ENCODE measurements at regions not wholly inside any gene's neighbourhood (a gene's known extent, or its start where the extent isn't known, plus 50 kb on each side); places are given as distances from the start of the nearest gene placed in this dataset.

GRCh38 chr13:90721937-90722336 is 625.5 kb upstream of the MIR17HG start:
- ChIA-PET POLR2A (ENCODE audit: low non-redundant PET) (no interaction called here), CTCF (no interaction called here)
- DNase-seq (ENCODE audit: low spot score), result no peak
- intact Hi-C loops (cut with micrococcal nuclease; ENCODE audit: unreplicated experiment), result no loop called here
- Histone ChIP-seq H3K36me3 (ENCODE audit: insufficient read depth, low read length, poor library complexity, severe bottlenecking) (no peaks in the 10 kb centered on the region), H3K9me3 (ENCODE audit: low read depth, low read length, poor library complexity, severe bottlenecking) (no peaks in the 10 kb centered on the region), H3K27me3 (replicated peaks; ENCODE audit: insufficient read depth, low read depth, low read length, poor library complexity) (no peaks in the 10 kb centered on the region), H3K4me1 (ENCODE audit: insufficient read depth, low read length, poor library complexity, severe bottlenecking) (no peaks in the 10 kb centered on the region), H3K27ac (ENCODE audit: low read depth, low read length, poor library complexity, severe bottlenecking) (no peak overlapping the region), H3K4me3 (ENCODE audit: low read depth, low read length, poor library complexity, severe bottlenecking) (no peak overlapping the region)
- TF ChIP-seq EZH2 (IDR thresholded peaks at IDR 0.05; ENCODE audit: borderline replicate concordance, low read depth, low read length, poor library complexity, severe bottlenecking), result no peak
- TF ChIP-seq CTCF (conservative IDR thresholded peaks at IDR 0.05; ENCODE audit: low read depth, low read length), result no peak
- no TSS peak for BruUV-seq (replicated peaks)

DNA sequence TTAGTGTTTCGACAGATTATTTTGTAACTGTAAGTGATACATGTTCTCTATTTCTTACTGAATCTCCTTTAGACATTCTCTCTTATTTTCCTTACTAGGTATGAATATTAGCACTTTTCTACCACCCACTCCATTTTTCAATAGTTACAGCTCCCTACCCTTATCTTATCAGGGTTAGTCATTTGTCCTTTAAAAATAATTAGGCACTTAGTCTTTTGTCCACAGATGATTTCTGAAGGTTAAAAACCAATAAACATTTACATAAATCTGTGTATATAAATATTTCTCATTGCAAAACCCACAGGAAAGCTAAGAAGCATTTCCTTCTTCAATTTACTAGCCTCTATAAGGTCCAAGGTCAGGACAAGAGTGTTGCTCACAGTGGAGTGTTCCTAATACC is 624.1 kb upstream of the MIR17HG start:
- H3K4me3 ChIP-seq (ENCODE audit: low read depth, low read length, poor library complexity, severe bottlenecking), result no peak overlapping the region
- H3K36me3 ChIP-seq (ENCODE audit: insufficient read depth, low read length, poor library complexity, severe bottlenecking), result no peaks in the 10 kb centered on the region
- TF ChIP-seq CTCF (conservative IDR thresholded peaks at IDR 0.05; ENCODE audit: low read depth, low read length) (no peak), EZH2 (IDR thresholded peaks at IDR 0.05; ENCODE audit: borderline replicate concordance, low read depth, low read length, poor library complexity, severe bottlenecking) (no peak)
- POLR2A ChIA-PET (ENCODE audit: low non-redundant PET), result no interaction called here
- no peak for DNase-seq (ENCODE audit: low spot score)
- H3K9me3 ChIP-seq (ENCODE audit: low read depth, low read length, poor library complexity, severe bottlenecking), result no peaks in the 10 kb centered on the region
- no TSS peak for BruUV-seq (replicated peaks)
- CTCF ChIA-PET, result no interaction called here
- intact Hi-C loops (cut with micrococcal nuclease; ENCODE audit: unreplicated experiment), result no loop called here
- H3K27me3 ChIP-seq (replicated peaks; ENCODE audit: insufficient read depth, low read depth, low read length, poor library complexity), result no peaks in the 10 kb centered on the region
- no peak overlapping the region for H3K27ac ChIP-seq (ENCODE audit: low read depth, low read length, poor library complexity, severe bottlenecking)
- H3K4me1 ChIP-seq (ENCODE audit: insufficient read depth, low read length, poor library complexity, severe bottlenecking), result no peaks in the 10 kb centered on the region

DNA sequence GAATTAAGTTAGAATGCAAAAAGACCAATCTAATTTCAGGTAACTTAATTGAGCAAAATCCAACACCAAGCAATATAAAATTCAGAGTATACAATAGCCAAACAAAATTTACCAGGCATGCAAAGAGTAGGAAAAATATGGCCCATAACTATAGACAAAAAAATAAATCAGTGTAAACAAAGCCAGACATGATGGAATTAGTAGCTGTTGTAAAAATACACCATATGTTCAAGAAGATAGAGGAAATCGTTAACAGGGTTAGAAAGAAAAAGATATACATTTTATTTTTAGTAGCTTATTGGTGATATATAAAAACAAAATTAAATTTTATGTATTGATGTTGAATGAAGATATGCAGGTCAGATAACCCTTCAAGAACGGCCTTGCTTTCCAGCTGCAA is 621.1 kb upstream of the MIR17HG start:
- no peaks in the 10 kb centered on the region for H3K4me1 ChIP-seq (ENCODE audit: insufficient read depth, low read length, poor library complexity, severe bottlenecking)
- H3K27me3 ChIP-seq (replicated peaks; ENCODE audit: insufficient read depth, low read depth, low read length, poor library complexity), result no peaks in the 10 kb centered on the region
- H3K27ac ChIP-seq (ENCODE audit: low read depth, low read length, poor library complexity, severe bottlenecking), result no peak overlapping the region
- BruUV-seq (replicated peaks), result no TSS peak
- ChIA-PET POLR2A (ENCODE audit: low non-redundant PET) (no interaction called here), CTCF (no interaction called here)
- no peak for TF ChIP-seq CTCF (conservative IDR thresholded peaks at IDR 0.05; ENCODE audit: low read depth, low read length)
- TF ChIP-seq EZH2 (IDR thresholded peaks at IDR 0.05; ENCODE audit: borderline replicate concordance, low read depth, low read length, poor library complexity, severe bottlenecking), result no peak
- H3K36me3 ChIP-seq (ENCODE audit: insufficient read depth, low read length, poor library complexity, severe bottlenecking), result no peaks in the 10 kb centered on the region
- no peaks in the 10 kb centered on the region for H3K9me3 ChIP-seq (ENCODE audit: low read depth, low read length, poor library complexity, severe bottlenecking)
- H3K4me3 ChIP-seq (ENCODE audit: low read depth, low read length, poor library complexity, severe bottlenecking), result no peak overlapping the region
- DNase-seq (ENCODE audit: low spot score), result no peak
- intact Hi-C loops (cut with micrococcal nuclease; ENCODE audit: unreplicated experiment), result no loop called here

Measured in A673 (cell line).